ENCODE measurements at regions not wholly inside any gene's neighbourhood (a gene's known extent, or its start where the extent isn't known, plus 50 kb on each side); places are given as distances from the start of the nearest gene placed in this dataset.

DNA sequence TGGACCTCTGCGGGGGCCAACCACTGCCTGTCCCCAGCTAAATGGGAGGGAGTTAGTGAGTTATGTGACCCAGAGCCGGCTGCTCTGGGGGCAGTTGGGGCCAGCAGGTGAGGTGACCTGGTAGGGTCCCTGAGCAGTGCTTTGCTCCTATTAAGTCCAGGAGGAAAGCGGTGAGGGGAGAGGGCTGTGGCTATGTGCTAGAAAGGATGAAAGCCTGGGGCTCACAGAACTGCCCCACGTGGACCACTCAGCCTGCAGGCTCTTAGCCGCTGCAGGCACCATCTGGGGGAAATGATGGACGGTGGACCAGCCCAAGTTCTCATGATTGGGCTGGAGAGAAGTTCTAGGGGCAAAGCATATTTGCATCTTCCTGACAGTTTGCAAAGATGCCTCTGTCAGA is 67.6 kb upstream of the ZNF536 start:
- TF ChIP-seq, protein P1, sequence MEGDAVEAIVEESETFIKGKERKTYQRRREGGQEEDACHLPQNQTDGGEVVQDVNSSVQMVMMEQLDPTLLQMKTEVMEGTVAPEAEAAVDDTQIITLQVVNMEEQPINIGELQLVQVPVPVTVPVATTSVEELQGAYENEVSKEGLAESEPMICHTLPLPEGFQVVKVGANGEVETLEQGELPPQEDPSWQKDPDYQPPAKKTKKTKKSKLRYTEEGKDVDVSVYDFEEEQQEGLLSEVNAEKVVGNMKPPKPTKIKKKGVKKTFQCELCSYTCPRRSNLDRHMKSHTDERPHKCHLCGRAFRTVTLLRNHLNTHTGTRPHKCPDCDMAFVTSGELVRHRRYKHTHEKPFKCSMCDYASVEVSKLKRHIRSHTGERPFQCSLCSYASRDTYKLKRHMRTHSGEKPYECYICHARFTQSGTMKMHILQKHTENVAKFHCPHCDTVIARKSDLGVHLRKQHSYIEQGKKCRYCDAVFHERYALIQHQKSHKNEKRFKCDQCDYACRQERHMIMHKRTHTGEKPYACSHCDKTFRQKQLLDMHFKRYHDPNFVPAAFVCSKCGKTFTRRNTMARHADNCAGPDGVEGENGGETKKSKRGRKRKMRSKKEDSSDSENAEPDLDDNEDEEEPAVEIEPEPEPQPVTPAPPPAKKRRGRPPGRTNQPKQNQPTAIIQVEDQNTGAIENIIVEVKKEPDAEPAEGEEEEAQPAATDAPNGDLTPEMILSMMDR (IDR thresholded peaks at IDR 0.05) = no peak
- TF ChIP-seq POLR2A (IDR thresholded peaks at IDR 0.05) = no peak

Measured in heart left ventricle (tissue), 13 donors.